ENCODE measurements at regions not wholly inside any gene's neighbourhood (a gene's known extent, or its start where the extent isn't known, plus 50 kb on each side); places are given as distances from the start of the nearest gene placed in this dataset.
"Not testable (repeated sequence)": the region's sequence is repeated elsewhere in the genome, so short reads cannot be mapped to it uniquely, and the experiment has no call there.

DNA sequence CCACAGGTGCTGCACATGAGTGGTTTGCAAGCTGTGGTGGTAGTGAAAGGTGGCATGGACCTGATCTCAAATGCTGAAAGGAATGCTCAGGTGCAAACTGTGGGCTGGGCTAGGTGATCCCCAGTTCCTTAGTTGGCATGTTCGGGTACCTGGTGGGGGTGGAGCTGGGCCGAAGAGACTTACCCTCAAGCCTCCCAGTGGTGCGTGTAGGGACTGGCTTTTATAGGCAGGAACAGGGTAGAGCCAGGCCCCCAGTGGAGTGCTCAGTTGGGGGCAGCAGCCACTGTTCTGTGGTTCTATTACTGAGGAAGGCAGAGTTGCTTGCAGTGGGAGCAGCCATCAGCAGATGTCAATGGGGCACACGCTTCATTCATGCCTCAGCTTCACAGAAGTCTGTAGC lies 399.8 kb downstream of the HTR1B start:
- no peak for DNase-seq

DNA sequence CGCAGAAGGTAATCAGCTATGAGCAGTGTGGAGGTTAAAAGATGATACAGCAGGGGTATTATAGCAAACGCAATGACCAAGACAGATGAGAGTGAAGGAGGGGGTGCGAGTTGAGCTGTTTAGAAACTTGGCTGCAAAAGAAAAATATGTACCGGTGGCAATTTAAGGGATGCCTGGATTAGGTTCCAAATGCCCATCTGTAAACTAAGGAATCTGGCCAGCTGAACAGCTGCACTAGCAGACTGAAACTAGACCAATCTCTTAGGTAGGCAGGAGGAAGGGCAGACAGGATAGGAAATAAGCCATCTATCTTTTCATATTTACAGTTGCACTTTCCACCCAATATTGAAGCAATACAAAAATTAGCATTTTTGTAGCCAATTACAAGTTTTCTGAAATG lies 407.6 kb downstream of the HTR1B start:
- no peak for DNase-seq

DNA sequence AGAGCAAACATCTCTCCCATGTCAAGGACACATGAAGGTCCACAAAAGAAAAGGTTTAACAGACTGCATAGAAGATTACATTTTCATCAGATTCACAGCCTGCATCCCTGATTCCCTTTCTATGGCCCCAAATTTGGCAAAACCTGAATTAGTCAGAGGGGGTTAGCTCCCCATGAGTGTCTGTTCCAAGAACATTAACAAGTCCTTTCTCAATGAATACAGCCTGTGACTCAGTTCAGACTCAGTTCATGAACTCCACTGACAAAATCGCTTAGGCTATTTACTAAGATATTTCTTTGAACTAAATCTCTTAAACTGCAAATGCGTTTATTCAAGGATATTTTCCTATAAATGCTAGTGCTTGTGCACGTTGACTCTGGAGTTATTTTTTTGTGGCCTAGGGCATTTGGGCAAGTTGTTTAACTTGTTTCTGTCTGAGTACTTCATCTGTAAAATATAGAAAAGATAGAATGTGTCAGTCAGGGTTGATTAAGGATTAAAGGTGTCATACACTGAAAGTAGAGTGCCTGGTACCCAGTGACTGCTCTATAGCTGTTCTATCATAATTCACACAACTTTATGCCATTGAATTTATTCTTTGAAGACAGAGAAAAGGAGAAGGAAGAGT lies 422.6 kb downstream of the HTR1B start:
- DNase-seq, result no peak

DNA sequence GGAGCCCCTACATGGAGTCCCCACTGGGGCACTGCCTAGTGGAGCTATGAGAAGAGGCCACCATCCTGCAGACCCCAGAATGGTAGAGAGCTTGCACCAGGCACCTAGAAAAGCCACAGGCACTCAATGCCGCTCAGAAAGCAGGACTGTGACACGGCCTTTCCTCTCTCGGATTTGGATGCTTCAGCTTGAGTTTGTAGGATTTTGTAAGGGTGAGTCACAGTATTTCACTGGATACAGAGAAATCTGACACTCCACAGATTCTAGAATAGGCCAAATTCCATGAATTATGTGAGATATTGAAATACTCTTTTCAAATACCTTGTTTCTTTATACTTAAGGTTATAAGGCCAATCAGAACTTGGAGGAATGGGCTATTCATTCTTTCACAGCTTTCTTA lies 424.5 kb downstream of the HTR1B start:
- DNase-seq, result no peak

DNA sequence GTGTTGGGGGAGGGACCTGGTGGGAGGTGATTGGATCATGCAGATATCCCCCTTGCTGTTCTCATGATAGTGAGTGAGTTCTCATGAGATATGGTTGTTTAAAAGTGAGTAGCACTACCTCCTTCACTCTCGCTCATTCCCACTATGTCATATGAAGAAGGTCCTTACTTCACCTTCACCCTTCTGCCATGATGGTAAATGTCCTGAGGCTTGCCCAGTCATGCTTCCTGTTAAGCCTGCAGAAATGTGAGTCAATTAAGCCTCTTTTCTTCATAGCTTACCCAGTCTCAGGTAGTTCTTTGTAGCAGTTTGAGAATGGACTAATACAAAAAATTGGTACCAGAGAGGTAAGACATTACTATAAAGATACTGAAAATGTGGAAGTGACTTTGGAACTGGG lies 425.9 kb downstream of the HTR1B start:
- no peak for DNase-seq

DNA sequence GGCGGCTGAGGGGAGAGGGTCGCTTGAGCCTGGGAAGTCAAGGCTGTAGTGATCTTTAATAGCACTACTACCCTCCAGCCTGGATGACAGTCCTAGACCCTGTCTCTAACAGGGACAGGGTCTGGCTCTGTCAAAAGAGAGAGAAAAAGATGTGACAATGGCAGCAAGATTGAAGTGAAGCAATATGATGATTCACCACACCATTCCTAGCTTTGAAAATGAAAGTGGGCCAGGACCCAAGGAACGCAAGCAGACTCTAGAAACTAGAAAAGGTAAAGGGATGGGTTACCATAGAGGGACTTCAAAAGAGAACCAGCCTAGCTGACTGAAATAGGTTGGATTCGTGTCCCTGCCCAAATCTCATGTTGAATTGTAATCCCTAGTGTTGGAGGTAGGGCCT lies 426.9 kb downstream of the HTR1B start:
- no peak for DNase-seq

DNA sequence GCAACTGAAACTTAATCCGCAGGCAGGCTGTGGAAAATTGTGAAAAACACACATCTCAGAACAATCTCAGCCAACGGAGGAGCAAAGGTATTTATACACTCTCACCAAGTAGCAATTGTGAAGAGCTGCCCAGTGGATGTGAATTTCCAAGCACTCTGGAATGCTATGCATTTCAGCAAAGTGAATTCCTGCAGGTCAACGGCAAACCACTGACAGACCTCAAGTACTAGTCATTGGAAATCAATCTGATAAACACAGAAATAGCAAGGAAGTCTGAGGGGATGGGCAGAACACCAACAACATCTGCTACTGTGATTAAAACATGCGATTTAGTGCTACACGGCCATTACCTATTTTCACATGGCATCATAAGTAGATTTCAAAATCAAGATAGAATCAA lies 429.1 kb downstream of the HTR1B start:
- peak; percentile 23 for DNase-seq

DNA sequence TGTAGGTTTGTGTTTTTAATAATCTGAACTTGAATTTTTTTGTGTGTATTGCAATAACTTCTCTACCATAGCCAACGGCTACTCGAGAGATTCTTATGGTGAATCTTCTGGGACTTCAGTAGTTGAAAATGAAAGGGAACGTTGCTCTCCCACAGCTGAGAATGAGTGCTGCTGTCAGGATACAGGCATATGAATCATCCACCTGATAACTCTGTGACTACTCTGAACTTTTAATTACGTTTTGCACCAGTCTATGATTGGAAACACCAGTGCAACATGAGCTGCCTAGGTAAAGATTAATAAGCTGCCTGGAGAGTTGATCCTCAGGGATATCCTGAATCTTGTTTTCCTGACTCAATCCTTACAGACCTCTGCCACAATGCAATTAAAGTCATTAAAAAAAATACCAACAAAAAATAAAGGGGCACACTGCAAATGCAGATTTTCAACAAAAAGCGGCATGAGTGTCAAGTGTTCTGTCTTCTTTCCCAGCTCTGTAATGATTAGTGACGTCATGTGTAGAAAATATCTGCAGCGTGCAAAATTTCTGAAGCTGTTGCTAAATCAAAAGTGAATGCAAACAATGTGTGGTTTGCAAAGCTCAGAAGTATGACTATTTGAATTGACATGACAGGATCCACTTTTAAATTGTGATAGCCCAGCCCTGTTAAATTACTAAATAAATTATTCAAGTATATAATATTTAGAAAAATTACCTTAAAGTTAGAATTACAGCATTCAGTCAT lies 432.2 kb downstream of the HTR1B start:
- no peak for DNase-seq

DNA sequence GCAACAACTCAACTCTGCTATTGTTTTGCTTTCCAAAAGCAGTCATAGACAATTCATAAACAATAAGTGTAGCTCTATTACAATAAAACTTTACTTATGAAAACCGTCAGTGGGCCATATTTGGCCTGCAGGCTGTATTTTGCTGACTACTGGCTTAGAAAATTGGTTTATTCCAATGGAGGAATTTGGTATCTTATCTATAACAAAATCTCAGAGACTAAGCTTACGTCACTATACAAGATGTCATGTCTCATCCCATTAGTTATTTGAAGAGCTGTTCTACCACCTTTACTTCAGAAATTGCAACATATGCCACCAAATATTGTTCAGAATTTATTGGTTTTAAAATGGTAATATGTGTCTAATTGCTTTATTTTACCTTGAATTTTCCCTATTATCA lies 436.9 kb downstream of the HTR1B start:
- DNase-seq, result no peak

DNA sequence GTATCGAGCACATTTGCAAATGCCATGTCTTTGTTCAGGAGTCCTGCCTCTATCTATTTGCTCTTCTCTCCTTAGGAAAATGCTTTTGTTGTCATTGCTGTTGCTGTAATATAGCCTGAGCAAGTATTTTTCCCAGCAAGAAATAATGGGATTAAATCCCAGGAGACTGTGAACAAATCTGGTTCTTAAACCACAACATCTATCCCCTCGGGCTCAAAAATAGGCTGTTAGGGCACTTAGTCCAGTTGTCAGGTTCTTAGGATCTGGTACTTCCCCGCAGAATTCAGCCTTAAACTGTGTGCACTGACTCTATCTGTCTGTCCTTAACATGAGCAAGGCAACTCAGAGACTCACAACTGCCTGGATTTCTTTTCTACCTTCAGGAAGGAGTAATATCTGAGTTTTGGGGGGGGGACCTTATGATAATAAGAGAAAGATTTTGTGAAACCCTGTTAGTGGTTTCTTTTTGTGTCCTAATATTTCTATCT lies 437.5 kb downstream of the HTR1B start:
- no peak for DNase-seq

DNA sequence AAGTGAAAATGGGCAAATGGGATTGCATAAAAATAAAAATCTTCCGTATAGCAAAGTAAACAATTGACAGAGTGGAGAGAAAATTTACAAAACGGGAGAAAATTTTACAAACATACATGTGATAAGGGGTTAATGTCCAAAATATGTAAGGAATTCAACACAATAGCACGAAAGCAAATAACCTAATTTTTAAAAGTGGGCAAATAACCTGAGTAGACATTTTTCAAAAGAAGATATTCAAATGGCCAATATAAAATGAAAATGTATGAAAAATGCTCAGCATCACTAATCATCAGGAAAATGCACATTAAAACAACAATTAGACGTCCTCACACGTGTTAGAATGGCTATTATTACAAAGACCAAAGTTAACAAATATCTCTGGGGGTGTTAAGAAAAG lies 441.5 kb downstream of the HTR1B start:
- no peak for DNase-seq

DNA sequence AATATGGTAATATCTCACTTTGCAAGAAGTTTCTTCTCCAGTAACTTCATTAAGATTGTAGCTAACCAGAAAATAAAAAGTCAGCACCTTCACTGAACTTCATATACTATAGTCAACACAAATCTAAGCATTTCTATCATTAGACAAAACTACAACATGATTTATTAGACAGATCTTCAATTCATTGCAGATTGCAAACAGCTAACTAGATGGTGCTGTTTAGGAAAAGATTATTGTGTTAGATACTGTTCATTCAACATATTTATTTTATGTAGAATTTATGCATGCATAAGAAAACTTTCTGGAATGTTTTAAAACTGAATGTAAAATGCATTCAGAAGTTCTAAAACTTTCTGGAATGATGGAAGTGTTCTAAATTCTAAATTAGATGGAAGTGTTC lies 442.1 kb downstream of the HTR1B start:
- no peak for DNase-seq

DNA sequence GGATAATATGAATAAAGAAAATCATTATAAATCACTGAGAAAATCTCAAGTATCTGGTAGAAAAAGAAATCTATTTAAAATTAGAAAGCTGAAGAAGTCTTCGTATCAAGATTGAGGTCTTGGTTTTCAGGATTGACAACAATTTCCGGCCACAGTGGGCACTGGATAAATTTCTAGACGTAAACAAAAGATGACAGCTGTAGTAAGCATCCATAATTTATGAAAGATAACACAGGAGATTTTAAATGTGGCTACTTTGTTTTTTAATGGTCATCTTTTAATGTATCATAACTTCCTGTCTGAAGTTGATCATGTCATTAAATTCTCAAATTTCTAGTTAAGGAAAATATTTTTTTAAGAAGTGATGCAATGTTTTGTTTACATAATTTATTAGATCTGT lies 444.2 kb downstream of the HTR1B start:
- DNase-seq, result no peak

DNA sequence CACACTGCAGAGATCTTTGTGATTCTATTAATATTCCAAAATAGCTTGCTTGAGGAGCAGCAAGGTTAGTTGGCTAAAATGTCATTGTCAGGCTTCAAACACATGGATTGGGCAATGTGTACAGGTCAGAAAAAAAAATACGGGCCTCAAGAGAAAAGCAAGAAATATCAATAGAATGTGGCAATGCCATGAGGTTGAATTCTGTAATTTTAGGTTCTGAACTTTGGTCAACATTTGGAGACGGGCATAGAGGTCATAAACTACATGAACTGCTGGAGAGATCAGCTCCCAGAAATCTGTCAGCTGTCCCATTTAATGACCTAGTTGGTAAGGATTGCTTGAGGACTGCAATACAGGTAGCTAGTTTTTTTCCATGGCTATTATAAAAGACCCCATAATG lies 445.8 kb downstream of the HTR1B start:
- DNase-seq, result no peak

DNA sequence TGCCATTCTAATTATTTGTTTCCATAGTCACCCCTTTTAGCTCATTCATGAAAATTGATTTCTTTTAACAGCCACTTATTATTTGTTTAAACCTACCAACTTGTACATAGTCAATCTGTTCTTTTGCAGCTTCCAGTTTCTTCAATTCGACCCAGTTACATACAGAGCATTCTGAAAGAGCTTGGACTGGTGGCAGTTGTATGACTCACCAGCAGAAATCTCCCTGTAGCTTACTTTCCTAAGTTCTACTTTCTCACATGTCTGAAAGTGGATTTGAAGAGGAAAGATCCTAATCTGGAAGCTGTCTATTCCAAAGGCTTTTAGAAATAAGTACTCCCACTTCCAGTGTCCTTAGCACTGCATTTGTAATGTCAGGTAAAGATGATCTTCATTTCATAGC lies 447.9 kb downstream of the HTR1B start:
- no peak for DNase-seq

DNA sequence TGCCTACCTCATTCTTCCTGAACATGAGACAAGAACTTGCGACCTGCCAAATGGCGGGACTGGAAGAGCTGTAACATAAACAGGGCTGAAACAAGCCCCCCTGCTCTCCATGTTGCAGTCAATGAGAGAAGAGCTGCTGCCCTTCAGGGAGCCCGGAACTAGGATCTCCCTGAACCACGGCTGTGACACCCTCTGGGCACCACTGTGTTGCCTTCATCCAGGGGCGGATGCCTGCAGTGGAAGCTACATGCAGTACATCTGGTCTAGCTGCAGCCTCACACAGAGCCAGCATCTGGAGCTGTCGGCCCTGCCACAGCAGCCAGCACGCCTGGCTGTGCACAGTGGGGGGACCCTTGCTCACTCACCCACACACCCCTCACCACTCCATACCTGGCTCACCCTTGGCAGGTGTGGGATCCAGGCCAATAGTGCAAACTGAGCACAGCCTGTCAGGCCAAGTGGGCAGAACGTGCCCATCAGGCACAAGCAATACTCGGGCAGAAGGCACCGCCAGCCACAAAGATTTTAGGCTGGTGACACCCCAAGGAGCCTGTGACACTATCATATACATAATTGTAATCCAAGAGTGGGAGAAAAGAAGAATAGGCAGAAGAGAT lies 451.3 kb downstream of the HTR1B start:
- no peak for DNase-seq

DNA sequence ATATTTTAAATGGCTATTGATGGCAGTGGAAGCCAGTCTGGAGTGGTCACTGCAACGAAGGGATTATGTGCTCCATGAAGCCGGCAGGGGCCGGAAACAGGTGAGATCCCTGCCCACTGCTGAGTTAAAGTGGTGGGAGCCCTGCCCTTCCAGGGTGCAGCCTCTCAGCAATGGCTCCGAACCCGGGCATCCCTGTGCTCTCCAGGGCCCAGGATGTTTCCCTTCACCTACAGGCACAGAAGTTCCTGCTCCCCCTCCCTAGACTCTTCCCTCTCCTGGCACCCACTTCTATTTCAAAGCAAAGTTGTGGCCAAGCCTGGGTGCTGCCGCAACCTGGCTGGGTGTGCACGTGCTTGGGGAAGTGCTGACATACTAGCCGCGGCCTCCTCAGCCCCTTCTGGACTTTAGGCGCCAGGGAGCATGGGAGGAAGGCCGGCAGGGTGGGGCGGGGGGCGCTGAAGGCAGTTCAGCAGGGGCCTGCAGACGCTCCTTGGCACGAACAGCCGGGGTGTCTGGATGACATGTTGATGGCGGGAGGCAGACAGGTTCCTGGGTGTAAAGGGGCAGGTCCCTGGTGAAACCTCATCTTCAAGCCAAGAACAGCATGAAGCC lies 452.3 kb downstream of the HTR1B start:
- DNase-seq, result no peak

DNA sequence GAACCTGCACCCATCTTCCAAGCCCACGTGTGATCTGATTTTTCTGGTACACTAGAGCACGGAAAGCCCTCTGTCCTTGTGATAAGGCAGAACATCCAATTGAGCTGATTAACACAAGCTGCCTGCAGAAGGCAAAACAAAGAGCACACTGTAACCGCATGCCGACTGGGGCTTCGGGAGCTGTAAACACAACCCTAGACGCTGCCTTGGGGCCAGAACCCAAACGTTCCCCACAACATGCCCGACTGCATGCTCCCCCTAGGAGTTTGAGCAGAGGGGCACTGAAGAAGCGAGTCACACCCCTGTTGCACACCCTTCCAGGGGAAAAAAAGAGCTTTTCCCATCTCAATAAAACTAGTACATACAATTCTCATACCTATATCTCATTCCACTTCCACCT lies 470.7 kb downstream of the HTR1B start:
- DNase-seq, result no peak

DNA sequence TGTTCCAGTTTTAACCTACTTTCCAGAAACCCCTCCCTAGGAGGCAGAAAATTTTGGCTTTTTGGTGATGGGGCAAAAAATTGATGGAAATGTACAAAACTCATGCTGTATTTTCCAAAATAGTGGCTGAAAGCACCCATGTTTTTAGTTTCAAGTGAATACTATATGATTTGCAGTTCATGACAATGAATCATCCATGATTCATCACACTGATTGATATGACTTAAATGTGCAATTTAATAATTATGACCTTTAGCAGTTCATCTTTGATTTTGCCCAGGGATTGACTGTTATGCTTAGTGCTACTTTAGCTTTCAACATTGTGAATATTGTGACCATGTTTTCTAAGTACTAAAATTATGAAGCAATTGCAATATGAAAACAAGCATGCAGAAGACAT lies 478.7 kb downstream of the HTR1B start:
- DNase-seq, result no peak

DNA sequence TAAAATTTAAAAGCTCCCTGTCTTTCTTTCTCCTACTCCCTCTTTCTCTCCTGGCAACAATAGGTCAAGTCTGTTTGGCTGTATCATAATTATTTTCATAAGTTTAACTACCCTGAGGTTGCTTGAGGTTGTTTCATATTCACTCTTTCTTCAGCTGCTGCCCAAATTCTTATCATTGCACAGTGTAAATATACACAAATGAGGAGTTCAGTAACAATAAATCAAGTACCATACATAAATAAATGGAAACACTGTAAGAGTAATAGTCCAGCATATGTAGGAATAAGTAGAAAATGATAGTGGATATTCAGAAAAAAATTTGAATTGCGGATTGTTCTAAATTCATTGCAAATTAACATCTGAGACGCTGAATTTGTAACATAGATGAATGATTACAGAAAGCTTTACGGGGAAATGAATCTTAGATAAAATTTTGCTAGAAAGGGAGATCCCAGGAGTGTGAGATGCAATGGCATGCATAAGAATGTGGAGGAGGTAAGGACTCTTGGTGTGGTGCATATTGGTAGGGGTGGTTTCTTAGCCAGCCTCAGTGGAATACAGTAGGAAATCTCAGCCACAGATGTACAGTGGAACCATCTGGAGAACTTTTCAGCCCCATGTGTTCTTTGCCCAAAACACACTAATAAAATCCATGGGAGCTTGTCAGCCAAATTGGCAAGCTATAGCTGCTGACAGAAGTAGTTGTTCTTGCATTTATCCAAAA lies 480.7 kb downstream of the HTR1B start:
- no peak for DNase-seq

DNA sequence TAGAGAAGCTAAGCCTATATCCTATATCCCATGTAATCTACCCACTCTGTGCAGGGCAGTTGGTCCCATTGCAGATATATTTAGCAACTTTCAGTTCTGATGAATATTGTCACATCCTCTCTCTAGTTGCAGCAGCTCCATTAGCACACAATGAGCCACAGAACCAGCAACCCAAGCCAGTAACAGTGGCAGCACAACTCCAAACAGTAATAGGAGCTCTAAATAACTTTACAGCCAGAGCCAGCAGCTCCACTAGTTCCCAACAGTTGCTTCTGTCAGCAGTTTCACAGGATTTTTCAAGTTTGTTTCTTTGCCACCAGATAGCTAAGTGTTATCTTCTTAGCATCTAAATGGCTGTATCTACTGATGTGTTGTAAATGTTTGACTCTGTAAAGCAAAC lies 490.8 kb downstream of the HTR1B start:
- no peak for DNase-seq

DNA sequence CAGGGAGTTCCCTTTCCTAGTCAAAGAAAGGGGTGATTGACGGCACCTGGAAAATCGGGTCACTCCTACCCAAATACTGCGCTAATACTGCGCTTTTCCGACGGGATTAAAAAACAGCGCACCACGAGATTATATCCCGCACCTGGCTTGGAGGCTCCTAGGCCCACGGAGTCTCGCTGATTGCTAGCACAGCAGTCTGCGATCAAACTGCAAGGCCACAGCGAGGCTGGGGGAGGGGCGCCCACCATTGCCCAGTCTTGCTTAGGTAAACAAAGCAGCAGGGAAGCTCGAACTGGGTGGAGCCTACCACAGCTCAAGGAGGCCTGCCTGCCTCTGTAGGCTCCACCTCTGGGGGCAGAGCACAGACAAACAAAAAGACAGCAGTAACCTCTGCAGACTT lies 504.1 kb downstream of the HTR1B start:
- not testable (repeated sequence) for DNase-seq

Measured in 8988T (cell line).